Activated CD8-positive, alpha-beta T cell treated with anti-CD3 and anti-CD28 coated beads for 36 hours (primary cell): ENCODE measurements at regions not wholly inside any gene's neighbourhood (a gene's known extent, or its start where the extent isn't known, plus 50 kb on each side); places are given as distances from the start of the nearest gene placed in this dataset.
"Not testable (repeated sequence)": the region's sequence is repeated elsewhere in the genome, so short reads cannot be mapped to it uniquely, and the experiment has no call there.

Experiments
- ATAC-seq: fragments of 200-7000 bp; cut with Tn5 transposase; one replicate; pipeline ENCODE4 v1.10.0; 2021; ENCODE audit warnings: mild to moderate bottlenecking, moderate library complexity
- CTCF ChIA-PET: fragments of 350-600 bp; sonication (Branson Sonifier 250); formaldehyde crosslinking; loops from one replicate; lab custom pipeline; 2021; ENCODE audit warnings: antibody characterized with exemption; lab: Charles Lee
- POLR2A ChIA-PET: fragments of 350-600 bp; sonication (Branson Sonifier 250); formaldehyde crosslinking; loops from one replicate; lab custom pipeline; 2021; ENCODE audit warnings: antibody characterized with exemption; lab: Charles Lee
- DNase-seq: peaks from one replicate; pipeline ENCODE4 v3.0.0-alpha.2; 2020
- H3K27ac Mint-ChIP-seq: one replicate; pipeline ENCODE4 v1.8.0; 2021; ENCODE audit warnings: mild to moderate bottlenecking, mixed read lengths
- H3K27me3 Mint-ChIP-seq: one replicate; pipeline ENCODE4 v1.8.0; 2021; ENCODE audit warnings: mixed read lengths
- H3K36me3 Mint-ChIP-seq: one replicate; pipeline ENCODE4 v1.8.0; 2021; ENCODE audit warnings: low read depth, mixed read lengths
- H3K4me1 Mint-ChIP-seq: one replicate; pipeline ENCODE4 v1.8.0; 2021; ENCODE audit warnings: low read depth, mixed read lengths
- H3K4me3 Mint-ChIP-seq: one replicate; pipeline ENCODE4 v1.8.0; 2021; ENCODE audit warnings: mild to moderate bottlenecking, moderate library complexity, mixed read lengths
- H3K9me3 Mint-ChIP-seq: one replicate; pipeline ENCODE4 v1.8.0; 2021; ENCODE audit warnings: mixed read lengths
- intact Hi-C: fragments of 100-400 bp; cut with micrococcal nuclease; formaldehyde crosslinking; loops from one replicate; pipeline ENCODE4 v1.10.0; 2022
- TF ChIP-seq, protein P1 (sequence below): fragments of 200-600 bp; IDR thresholded peaks from one replicate; pipeline ENCODE4 v1.8.0; 2022; ENCODE audit warnings: antibody characterized with exemption, mild to moderate bottlenecking

GRCh38 chr20:12554426-12554825, 454.3 kb upstream of the SPTLC3 start:
- Mint-ChIP-seq H3K9me3 (peaks cover 2% of the 10 kb centered on the region), H3K4me1 (no peaks in the 10 kb centered on the region), H3K27ac (no peak overlapping the region), H3K27me3 (no peaks in the 10 kb centered on the region), H3K4me3 (no peak overlapping the region), H3K36me3 (no peaks in the 10 kb centered on the region)
- DNase-seq (no peak), ATAC-seq (no peak)
- intact Hi-C loops, result no loop called here
- ChIA-PET POLR2A (no interaction called here), CTCF (no interaction called here)
- TF ChIP-seq, protein P1, sequence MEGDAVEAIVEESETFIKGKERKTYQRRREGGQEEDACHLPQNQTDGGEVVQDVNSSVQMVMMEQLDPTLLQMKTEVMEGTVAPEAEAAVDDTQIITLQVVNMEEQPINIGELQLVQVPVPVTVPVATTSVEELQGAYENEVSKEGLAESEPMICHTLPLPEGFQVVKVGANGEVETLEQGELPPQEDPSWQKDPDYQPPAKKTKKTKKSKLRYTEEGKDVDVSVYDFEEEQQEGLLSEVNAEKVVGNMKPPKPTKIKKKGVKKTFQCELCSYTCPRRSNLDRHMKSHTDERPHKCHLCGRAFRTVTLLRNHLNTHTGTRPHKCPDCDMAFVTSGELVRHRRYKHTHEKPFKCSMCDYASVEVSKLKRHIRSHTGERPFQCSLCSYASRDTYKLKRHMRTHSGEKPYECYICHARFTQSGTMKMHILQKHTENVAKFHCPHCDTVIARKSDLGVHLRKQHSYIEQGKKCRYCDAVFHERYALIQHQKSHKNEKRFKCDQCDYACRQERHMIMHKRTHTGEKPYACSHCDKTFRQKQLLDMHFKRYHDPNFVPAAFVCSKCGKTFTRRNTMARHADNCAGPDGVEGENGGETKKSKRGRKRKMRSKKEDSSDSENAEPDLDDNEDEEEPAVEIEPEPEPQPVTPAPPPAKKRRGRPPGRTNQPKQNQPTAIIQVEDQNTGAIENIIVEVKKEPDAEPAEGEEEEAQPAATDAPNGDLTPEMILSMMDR, result no peak

DNA sequence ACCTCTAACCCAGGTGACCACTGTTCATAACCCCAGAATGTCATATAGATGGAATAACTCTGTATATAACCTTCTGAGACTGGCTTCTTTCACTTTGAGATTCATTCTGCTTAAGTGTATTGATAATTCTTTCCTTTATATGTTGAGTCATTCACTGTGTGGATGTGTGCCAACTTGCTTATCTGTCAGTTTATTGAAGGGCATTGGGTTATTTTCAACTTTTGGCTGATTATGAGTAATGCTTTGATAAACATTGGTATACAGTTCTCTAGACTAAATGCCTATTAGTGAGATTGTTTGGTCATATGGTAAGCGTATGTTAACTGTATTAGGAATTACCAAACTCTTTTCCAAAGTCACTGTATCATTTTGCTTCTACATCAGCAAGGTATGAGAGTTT, 453.4 kb upstream of the SPTLC3 start:
- no peak overlapping the region for H3K27ac Mint-ChIP-seq
- ChIA-PET CTCF (interaction anchor here (1.6 kb wide), 1 partner anchor 9 kb away, joined by 3 read pairs; no protein-coding TSS in a partner anchor), POLR2A (no interaction called here)
- no peaks in the 10 kb centered on the region for H3K36me3 Mint-ChIP-seq
- no peak for ATAC-seq
- DNase-seq, result no peak
- H3K9me3 Mint-ChIP-seq, result peaks cover 2% of the 10 kb centered on the region
- intact Hi-C loops, result no loop called here
- H3K27me3 Mint-ChIP-seq, result no peaks in the 10 kb centered on the region
- no peak overlapping the region for H3K4me3 Mint-ChIP-seq
- TF ChIP-seq, protein P1, result no peak
- no peaks in the 10 kb centered on the region for H3K4me1 Mint-ChIP-seq

DNA sequence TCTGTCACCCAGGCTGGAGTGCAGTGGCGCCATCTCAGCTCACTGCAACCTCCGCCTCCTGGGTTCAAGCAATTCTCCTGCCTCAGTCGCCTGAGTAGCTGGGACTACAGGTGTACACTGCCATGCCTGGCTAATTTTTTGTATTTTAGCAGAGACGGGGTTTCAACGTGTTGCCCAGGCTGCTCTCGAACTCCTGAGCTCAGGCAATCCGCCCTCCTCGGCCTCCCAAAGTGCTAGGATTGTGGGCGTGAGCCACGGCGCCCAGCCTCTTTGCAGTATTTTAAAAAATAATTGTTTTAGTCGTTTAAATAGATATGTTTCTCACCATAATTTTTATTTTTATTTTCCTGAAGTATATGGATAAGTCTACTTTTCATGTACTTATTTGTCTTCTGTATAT, 452.9 kb upstream of the SPTLC3 start:
- H3K27me3 Mint-ChIP-seq, H3K27ac Mint-ChIP-seq, H3K9me3 Mint-ChIP-seq, H3K4me1 Mint-ChIP-seq, intact Hi-C loops, H3K4me3 Mint-ChIP-seq, DNase-seq, H3K36me3 Mint-ChIP-seq, ATAC-seq, POLR2A ChIA-PET: not testable (repeated sequence)
- CTCF ChIA-PET, result interaction anchor here (1.6 kb wide), 1 partner anchor 9 kb away, joined by 3 read pairs; no protein-coding TSS in a partner anchor

GRCh38 chr20:12557224-12557623, 451.5 kb upstream of the SPTLC3 start:
- ATAC-seq (no peak), DNase-seq (no peak)
- CTCF ChIA-PET, result no interaction called here
- Mint-ChIP-seq H3K9me3 (peaks cover 9% of the 10 kb centered on the region), H3K4me1 (no peaks in the 10 kb centered on the region), H3K27ac (no peak overlapping the region), H3K36me3 (no peaks in the 10 kb centered on the region), H3K4me3 (no peak overlapping the region), H3K27me3 (no peaks in the 10 kb centered on the region)
- POLR2A ChIA-PET, result no interaction called here
- TF ChIP-seq, protein P1, result no peak
- intact Hi-C loops, result no loop called here

DNA sequence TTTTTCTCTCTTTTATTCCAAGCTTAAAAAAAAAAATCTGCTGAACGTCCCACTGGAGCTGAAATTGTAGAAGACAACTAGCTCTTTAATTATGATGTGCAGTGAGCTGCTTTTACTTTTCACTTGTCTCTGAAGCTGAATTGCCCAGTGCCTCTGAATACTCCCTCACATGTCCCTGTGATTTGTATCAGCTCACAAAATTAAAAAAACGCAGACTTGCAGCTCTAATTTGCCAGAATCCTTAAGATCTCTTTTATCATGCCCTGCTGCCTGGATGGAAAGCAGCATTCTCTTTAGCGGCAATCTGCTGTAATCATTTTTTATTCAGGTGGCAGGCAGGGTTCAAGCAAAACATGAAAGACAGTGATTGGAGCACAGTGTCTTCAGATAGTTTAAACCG, 443.8 kb upstream of the SPTLC3 start:
- H3K9me3 Mint-ChIP-seq, result peaks cover 9% of the 10 kb centered on the region
- no peak overlapping the region for H3K27ac Mint-ChIP-seq
- TF ChIP-seq, protein P1, result no peak
- CTCF ChIA-PET, result interaction anchor here (1.0 kb wide), 1 partner anchor 9 kb away, joined by 3 read pairs; no protein-coding TSS in a partner anchor
- no peaks in the 10 kb centered on the region for H3K36me3 Mint-ChIP-seq
- no peak for ATAC-seq
- H3K4me1 Mint-ChIP-seq, result no peaks in the 10 kb centered on the region
- H3K4me3 Mint-ChIP-seq, result no peak overlapping the region
- intact Hi-C loops, result no loop called here
- H3K27me3 Mint-ChIP-seq, result no peaks in the 10 kb centered on the region
- POLR2A ChIA-PET, result no interaction called here
- DNase-seq, result no peak

DNA sequence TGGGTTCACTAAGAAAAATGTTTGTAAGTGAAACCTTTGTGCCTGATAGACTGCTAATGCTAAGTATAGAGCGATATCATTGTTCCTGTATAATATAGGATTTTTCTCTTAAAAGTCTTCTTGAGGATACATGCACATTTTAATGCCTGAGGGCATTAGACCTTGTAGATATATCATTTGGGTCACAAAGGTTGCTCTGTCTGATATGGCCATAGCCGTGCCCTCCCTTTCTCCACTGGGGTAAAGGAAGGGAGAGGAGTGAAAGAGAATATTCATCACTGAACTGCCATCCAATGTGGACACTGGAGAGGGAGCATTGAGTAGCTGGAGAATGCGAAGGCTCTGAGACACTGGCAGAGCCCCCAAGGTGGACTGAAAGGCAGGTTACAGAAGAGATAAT, 442.2 kb upstream of the SPTLC3 start:
- ATAC-seq (no peak), DNase-seq (no peak)
- no peaks in the 10 kb centered on the region for H3K36me3 Mint-ChIP-seq
- no peak overlapping the region for H3K4me3 Mint-ChIP-seq
- POLR2A ChIA-PET, result no interaction called here
- TF ChIP-seq, protein P1, result no peak
- H3K9me3 Mint-ChIP-seq, result peaks cover 6% of the 10 kb centered on the region
- no peaks in the 10 kb centered on the region for H3K4me1 Mint-ChIP-seq
- CTCF ChIA-PET, result no interaction called here
- intact Hi-C loops, result no loop called here
- H3K27me3 Mint-ChIP-seq, result no peaks in the 10 kb centered on the region
- H3K27ac Mint-ChIP-seq, result no peak overlapping the region
